ENCODE measurements at regions not wholly inside any gene's neighbourhood (a gene's known extent, or its start where the extent isn't known, plus 50 kb on each side); places are given as distances from the start of the nearest gene placed in this dataset.

DNA sequence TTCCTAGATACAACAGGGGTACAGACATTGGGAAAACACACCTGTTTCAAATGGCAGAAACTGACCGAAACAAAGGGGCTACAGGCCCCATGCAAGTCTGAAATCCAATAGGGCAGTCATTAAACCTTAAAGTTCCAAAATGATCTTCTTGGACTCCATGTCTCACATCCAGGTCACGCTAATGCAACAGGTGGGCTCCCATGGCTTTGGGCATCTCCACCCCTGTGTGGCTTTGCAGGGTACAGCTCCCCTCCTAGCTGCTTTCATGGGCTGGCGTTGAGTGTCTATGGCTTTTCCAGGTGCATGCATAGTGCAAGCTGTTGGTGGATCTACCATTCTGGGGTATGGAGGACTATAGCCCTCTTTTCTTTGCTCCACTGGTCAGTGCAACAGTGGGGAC, 248.1 kb upstream of the RHOBTB1 start:
- no peak overlapping the region for H3K4me3 ChIP-seq
- H3K9me3 ChIP-seq = no peaks in the 10 kb centered on the region
- no peak for ATAC-seq
- intact Hi-C loops (cut with DNase I) = no loop called here
- H3K4me1 ChIP-seq = no peaks in the 10 kb centered on the region
- H3K36me3 ChIP-seq = no peaks in the 10 kb centered on the region
- no peak for DNase-seq
- no peaks in the 10 kb centered on the region for H3K27me3 ChIP-seq
- TF ChIP-seq, protein P1, sequence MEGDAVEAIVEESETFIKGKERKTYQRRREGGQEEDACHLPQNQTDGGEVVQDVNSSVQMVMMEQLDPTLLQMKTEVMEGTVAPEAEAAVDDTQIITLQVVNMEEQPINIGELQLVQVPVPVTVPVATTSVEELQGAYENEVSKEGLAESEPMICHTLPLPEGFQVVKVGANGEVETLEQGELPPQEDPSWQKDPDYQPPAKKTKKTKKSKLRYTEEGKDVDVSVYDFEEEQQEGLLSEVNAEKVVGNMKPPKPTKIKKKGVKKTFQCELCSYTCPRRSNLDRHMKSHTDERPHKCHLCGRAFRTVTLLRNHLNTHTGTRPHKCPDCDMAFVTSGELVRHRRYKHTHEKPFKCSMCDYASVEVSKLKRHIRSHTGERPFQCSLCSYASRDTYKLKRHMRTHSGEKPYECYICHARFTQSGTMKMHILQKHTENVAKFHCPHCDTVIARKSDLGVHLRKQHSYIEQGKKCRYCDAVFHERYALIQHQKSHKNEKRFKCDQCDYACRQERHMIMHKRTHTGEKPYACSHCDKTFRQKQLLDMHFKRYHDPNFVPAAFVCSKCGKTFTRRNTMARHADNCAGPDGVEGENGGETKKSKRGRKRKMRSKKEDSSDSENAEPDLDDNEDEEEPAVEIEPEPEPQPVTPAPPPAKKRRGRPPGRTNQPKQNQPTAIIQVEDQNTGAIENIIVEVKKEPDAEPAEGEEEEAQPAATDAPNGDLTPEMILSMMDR (IDR thresholded peaks at IDR 0.05) = no peak
- no peak overlapping the region for H3K27ac ChIP-seq

DNA sequence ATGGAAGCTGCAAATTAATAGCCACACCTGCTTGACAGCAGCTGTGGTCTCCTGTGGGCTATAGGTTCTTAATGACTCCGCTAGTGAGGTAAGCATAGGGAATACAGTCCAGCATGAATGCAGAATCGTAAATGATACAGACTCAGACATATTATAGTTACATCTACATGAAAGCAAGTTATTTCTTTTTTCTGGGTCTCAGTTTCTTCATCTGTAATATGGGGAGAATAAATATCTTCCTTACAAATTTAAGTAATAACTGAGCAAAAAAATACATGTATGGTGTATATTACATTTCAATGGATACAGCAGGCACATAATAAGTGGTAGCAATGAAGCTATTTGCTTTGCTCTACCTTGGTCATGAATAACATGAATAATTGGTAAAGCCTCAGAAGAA, 245.9 kb upstream of the RHOBTB1 start:
- intact Hi-C loops (cut with DNase I) = no loop called here
- Histone ChIP-seq H3K27me3 (no peaks in the 10 kb centered on the region), H3K9me3 (no peaks in the 10 kb centered on the region), H3K27ac (no peak overlapping the region), H3K36me3 (no peaks in the 10 kb centered on the region), H3K4me1 (no peaks in the 10 kb centered on the region), H3K4me3 (no peak overlapping the region)
- no peak for ATAC-seq
- TF ChIP-seq, protein P1 (IDR thresholded peaks at IDR 0.05) = no peak
- no peak for DNase-seq

DNA sequence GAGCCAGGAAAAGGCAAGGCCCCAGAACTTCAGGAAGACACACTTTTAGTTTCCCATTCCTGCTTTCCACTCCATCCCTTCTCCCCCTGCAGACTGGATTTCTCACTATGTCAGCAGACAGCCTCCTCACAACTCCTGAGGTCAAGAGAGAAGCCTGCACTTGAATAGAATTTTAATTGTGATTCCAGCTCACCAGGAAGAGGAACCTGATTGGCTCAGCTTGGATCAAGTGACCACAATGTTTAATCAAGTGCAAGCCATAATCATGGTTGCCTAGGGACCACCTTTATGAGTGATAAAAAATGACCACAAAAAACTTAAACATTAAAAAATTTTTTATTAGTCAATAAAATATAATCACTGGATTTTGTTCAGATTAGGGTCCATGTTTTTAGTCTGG, 244.7 kb upstream of the RHOBTB1 start:
- H3K4me3 ChIP-seq = no peak overlapping the region
- no peaks in the 10 kb centered on the region for H3K9me3 ChIP-seq
- no peaks in the 10 kb centered on the region for H3K36me3 ChIP-seq
- ATAC-seq (no peak), DNase-seq (no peak)
- H3K4me1 ChIP-seq = no peaks in the 10 kb centered on the region
- TF ChIP-seq, protein P1 (IDR thresholded peaks at IDR 0.05) = no peak
- no peak overlapping the region for H3K27ac ChIP-seq
- intact Hi-C loops (cut with DNase I) = no loop called here
- H3K27me3 ChIP-seq = no peaks in the 10 kb centered on the region

DNA sequence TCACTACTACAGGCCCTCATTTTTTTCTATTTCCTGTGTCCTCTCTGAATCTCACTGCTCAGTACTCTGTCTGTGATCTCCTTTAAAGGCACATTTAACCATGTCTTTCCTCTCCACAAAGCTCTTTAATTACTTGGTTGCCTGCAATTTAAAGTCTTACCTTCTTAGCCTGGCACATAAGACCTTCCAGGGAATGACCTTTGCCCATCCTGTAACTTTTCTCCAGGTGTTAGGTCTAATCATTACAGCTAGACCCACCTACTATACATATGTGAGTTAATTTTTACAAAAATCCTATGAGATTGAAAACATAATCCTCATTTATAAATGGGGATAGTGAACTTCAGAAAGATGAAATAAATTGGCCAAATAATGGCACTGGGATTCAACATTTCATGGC, 244.1 kb upstream of the RHOBTB1 start:
- H3K4me3 ChIP-seq = no peak overlapping the region
- intact Hi-C loops (cut with DNase I) = no loop called here
- H3K36me3 ChIP-seq = no peaks in the 10 kb centered on the region
- DNase-seq (no peak), ATAC-seq (no peak)
- H3K4me1 ChIP-seq = no peaks in the 10 kb centered on the region
- no peak overlapping the region for H3K27ac ChIP-seq
- H3K27me3 ChIP-seq = no peaks in the 10 kb centered on the region
- TF ChIP-seq, protein P1 (IDR thresholded peaks at IDR 0.05) = no peak
- no peaks in the 10 kb centered on the region for H3K9me3 ChIP-seq

DNA sequence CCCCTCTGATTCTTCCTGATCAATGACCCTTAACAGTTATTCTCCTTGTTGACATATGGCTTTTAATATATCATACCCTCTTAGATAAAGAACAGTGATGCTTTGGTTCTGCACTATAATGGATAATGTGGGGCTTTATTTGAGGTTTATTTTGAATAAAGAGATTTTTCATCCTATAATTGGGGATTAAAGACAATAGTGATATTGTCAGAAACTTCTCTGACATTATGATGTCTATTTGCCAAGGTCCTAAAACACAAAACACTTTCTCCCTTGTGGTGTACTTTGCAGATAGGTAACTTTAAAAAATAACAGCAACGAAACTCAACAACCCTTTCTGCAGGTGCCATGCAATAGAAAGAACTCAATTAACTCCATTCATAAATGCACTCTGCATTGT, 243.6 kb upstream of the RHOBTB1 start:
- H3K36me3 ChIP-seq = no peaks in the 10 kb centered on the region
- no peaks in the 10 kb centered on the region for H3K27me3 ChIP-seq
- intact Hi-C loops (cut with DNase I) = no loop called here
- no peak for ATAC-seq
- H3K4me3 ChIP-seq = no peak overlapping the region
- TF ChIP-seq, protein P1 (IDR thresholded peaks at IDR 0.05) = no peak
- no peak overlapping the region for H3K27ac ChIP-seq
- no peaks in the 10 kb centered on the region for H3K9me3 ChIP-seq
- H3K4me1 ChIP-seq = no peaks in the 10 kb centered on the region
- DNase-seq = no peak

DNA sequence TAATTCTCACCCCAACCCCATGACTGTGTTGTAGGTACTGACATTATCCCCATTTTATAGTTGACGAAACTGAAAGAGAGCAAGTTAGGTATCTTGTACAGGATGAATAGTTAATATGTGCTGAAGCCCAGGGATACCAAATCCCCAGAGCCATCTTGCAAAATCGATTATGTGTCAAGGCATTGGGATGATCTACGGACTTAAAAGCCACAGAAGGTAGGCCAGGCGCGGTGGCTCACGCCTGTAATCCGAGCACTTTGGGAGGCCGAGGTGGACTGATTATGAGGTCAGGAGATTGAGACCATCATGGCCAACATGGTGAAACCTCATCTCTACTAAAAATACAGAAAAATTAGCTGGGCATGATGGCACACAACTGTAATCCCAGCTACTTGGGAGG, 242.4 kb upstream of the RHOBTB1 start:
- no peaks in the 10 kb centered on the region for H3K36me3 ChIP-seq
- H3K27me3 ChIP-seq = no peaks in the 10 kb centered on the region
- H3K4me1 ChIP-seq = no peaks in the 10 kb centered on the region
- TF ChIP-seq, protein P1 (IDR thresholded peaks at IDR 0.05) = no peak
- no peak overlapping the region for H3K27ac ChIP-seq
- H3K9me3 ChIP-seq = no peaks in the 10 kb centered on the region
- intact Hi-C loops (cut with DNase I) = no loop called here
- H3K4me3 ChIP-seq = no peak overlapping the region
- DNase-seq = no peak
- ATAC-seq = no peak

Measured in upper lobe of right lung (tissue), 1 donor.